CD4-positive, alpha-beta memory T cell (primary cell): ENCODE measurements at regions not wholly inside any gene's neighbourhood (a gene's known extent, or its start where the extent isn't known, plus 50 kb on each side); places are given as distances from the start of the nearest gene placed in this dataset.

ENCODE experiments used
- CTCF ChIA-PET: fragments of 350-600 bp; sonication (Branson Sonifier 250); formaldehyde crosslinking; loops from one replicate; lab custom pipeline; 2021; ENCODE audit warnings: inconsistent platforms; ENCODE audit not compliant: partially characterized antibody; lab: Charles Lee
- POLR2A ChIA-PET: fragments of 350-600 bp; sonication (Branson Sonifier 250); formaldehyde crosslinking; loops from one replicate; lab custom pipeline; 2021; ENCODE audit not compliant: partially characterized antibody; lab: Charles Lee
- DNase-seq, 5 donors: peaks; one replicate each; pipeline versions ENCODE4 v3.0.0 to v3.0.0-alpha.2; 2020 to 2022; ENCODE audit warnings: mixed read lengths in 1 of 5
- H3K27ac ChIP-seq: one replicate; pipeline ENCODE4 v1.7.0; 2013; ENCODE audit warnings: low read depth, low read length
- H3K27me3 ChIP-seq: 2 replicates; pipeline ENCODE4 v1.7.0; 2013; ENCODE audit warnings: mild to moderate bottlenecking, low read length, moderate library complexity; ENCODE audit not compliant: insufficient read depth
- H3K36me3 ChIP-seq: 2 replicates; pipeline ENCODE4 v1.7.0; 2013; ENCODE audit warnings: mild to moderate bottlenecking, low read length, moderate library complexity; ENCODE audit not compliant: insufficient read depth
- H3K4me1 ChIP-seq: 2 replicates; pipeline ENCODE4 v1.7.0; 2013; ENCODE audit warnings: mild to moderate bottlenecking, low read length, moderate library complexity; ENCODE audit not compliant: insufficient read depth
- H3K4me3 ChIP-seq, 2 donors: one replicate each; pipeline ENCODE4 v1.7.0; 2013; ENCODE audit warnings: low read length in 2 of 2, mild to moderate bottlenecking in 1 of 2
- H3K9me3 ChIP-seq, 2 donors: one replicate each; pipeline ENCODE4 v1.7.0; 2013; ENCODE audit warnings: low read length in 2 of 2, control low read depth in 1 of 2; ENCODE audit not compliant: control insufficient read depth in 1 of 2
- H3K27ac Mint-ChIP-seq, 7 donors: one replicate each; pipeline ENCODE4 v1.8.0; 2020 to 2021; ENCODE audit warnings: mixed read lengths in 7 of 7, mild to moderate bottlenecking in 6 of 7, inconsistent platforms in 3 of 7, moderate library complexity in 3 of 7
- H3K27me3 Mint-ChIP-seq, 2 donors: one replicate each; pipeline ENCODE4 v1.8.0; 2020 to 2021; ENCODE audit warnings: mixed read lengths in 2 of 2
- H3K36me3 Mint-ChIP-seq, 2 donors: one replicate each; pipeline ENCODE4 v1.8.0; 2020 to 2021; ENCODE audit warnings: mixed read lengths in 2 of 2, inconsistent platforms in 1 of 2, mild to moderate bottlenecking in 1 of 2
- H3K4me1 Mint-ChIP-seq, 4 donors: one replicate each; pipeline ENCODE4 v1.8.0; 2020 to 2021; ENCODE audit warnings: mixed read lengths in 4 of 4, mild to moderate bottlenecking in 1 of 4
- H3K4me3 Mint-ChIP-seq, 8 donors: one replicate each; pipeline ENCODE4 v1.8.0; 2020 to 2021; ENCODE audit warnings: mixed read lengths in 8 of 8, mild to moderate bottlenecking in 7 of 8, moderate library complexity in 6 of 8, inconsistent platforms in 3 of 8
- H3K9me3 Mint-ChIP-seq, 8 donors: one replicate each; pipeline ENCODE4 v1.8.0; 2020 to 2021; ENCODE audit warnings: mixed read lengths in 8 of 8, mild to moderate bottlenecking in 5 of 8, inconsistent platforms in 3 of 8, moderate library complexity in 1 of 8
- intact Hi-C: fragments of 100-400 bp; cut with micrococcal nuclease; formaldehyde crosslinking; loops from one replicate; pipeline ENCODE4 v1.15.1; 2023

GRCh38 chr4:136476753-136477152, 1055.5 kb downstream of the PCDH18 start:
- DNase-seq: no peak
- H3K36me3 Mint-ChIP-seq: no peaks in the 10 kb centered on the region
- Histone ChIP-seq H3K4me3 (no peak overlapping the region), H3K36me3 (no peaks in the 10 kb centered on the region), H3K27me3 (no peaks in the 10 kb centered on the region), H3K4me1 (no peaks in the 10 kb centered on the region), H3K27ac (no peak overlapping the region), H3K9me3 (no peaks in the 10 kb centered on the region)
- H3K9me3 Mint-ChIP-seq: peaks cover 0 to 5% (median 1%) of the 10 kb centered on the region in 8 donors
- no peaks in the 10 kb centered on the region for H3K4me1 Mint-ChIP-seq
- intact Hi-C loops: no loop called here
- CTCF ChIA-PET: no interaction called here
- H3K4me3 Mint-ChIP-seq: no peak overlapping the region
- H3K27ac Mint-ChIP-seq: no peak overlapping the region
- no peaks in the 10 kb centered on the region for H3K27me3 Mint-ChIP-seq
- POLR2A ChIA-PET: no interaction called here

GRCh38 chr4:136471051-136471450, 1061.2 kb downstream of the PCDH18 start:
- POLR2A ChIA-PET: no interaction called here

GRCh38 chr4:136465691-136466090, 1066.6 kb downstream of the PCDH18 start:
- H3K4me1 ChIP-seq: no peaks in the 10 kb centered on the region
- Mint-ChIP-seq H3K27ac (no peak overlapping the region), H3K36me3 (no peaks in the 10 kb centered on the region), H3K4me3 (no peak overlapping the region), H3K4me1 (no peaks in the 10 kb centered on the region), H3K27me3 (no peaks in the 10 kb centered on the region), H3K9me3 (peaks cover 0 to 9% (median 6%) of the 10 kb centered on the region in 8 donors)
- H3K9me3 ChIP-seq: no peaks in the 10 kb centered on the region
- DNase-seq: no peak
- intact Hi-C loops: no loop called here
- no peak overlapping the region for H3K27ac ChIP-seq
- CTCF ChIA-PET: no interaction called here
- H3K27me3 ChIP-seq: no peaks in the 10 kb centered on the region
- no peaks in the 10 kb centered on the region for H3K36me3 ChIP-seq
- no peak overlapping the region for H3K4me3 ChIP-seq
- POLR2A ChIA-PET: no interaction called here

More at GRCh38 chr4:136471051-136471450, 1061.2 kb downstream of the PCDH18 start:
- intact Hi-C loops: no loop called here
- Histone ChIP-seq H3K27ac (no peak overlapping the region), H3K27me3 (no peaks in the 10 kb centered on the region), H3K9me3 (no peaks in the 10 kb centered on the region), H3K36me3 (no peaks in the 10 kb centered on the region), H3K4me3 (no peak overlapping the region), H3K4me1 (no peaks in the 10 kb centered on the region)
- Mint-ChIP-seq H3K4me3 (no peak overlapping the region), H3K9me3 (peaks cover 0 to 11% (median 4%) of the 10 kb centered on the region in 8 donors), H3K4me1 (no peaks in the 10 kb centered on the region), H3K36me3 (no peaks in the 10 kb centered on the region), H3K27ac (no peak overlapping the region), H3K27me3 (no peaks in the 10 kb centered on the region)
- CTCF ChIA-PET: no interaction called here
- no peak for DNase-seq

- Mint-ChIP-seq H3K4me1 (no peaks in the 10 kb centered on the region), H3K36me3 (no peaks in the 10 kb centered on the region), H3K27ac (no peak overlapping the region), H3K27me3 (no peaks in the 10 kb centered on the region), H3K9me3 (peaks cover 0 to 7% (median 3%) of the 10 kb centered on the region in 8 donors), H3K4me3 (no peak overlapping the region)
- H3K27ac ChIP-seq: no peak overlapping the region
- ChIA-PET POLR2A (no interaction called here), CTCF (no interaction called here)
- no peaks in the 10 kb centered on the region for H3K9me3 ChIP-seq
- no peaks in the 10 kb centered on the region for H3K36me3 ChIP-seq
- no peak overlapping the region for H3K4me3 ChIP-seq
- no peak for DNase-seq
- no peaks in the 10 kb centered on the region for H3K27me3 ChIP-seq
- intact Hi-C loops: no loop called here
- H3K4me1 ChIP-seq: no peaks in the 10 kb centered on the region
These were observed 1068.4 kb downstream of the PCDH18 start for GRCh38 chr4:136463941-136464340.

- H3K27me3 Mint-ChIP-seq: no peaks in the 10 kb centered on the region
- no peaks in the 10 kb centered on the region for H3K4me1 Mint-ChIP-seq
- no peaks in the 10 kb centered on the region for H3K36me3 Mint-ChIP-seq
- no peak overlapping the region for H3K4me3 ChIP-seq
- no peak overlapping the region for H3K4me3 Mint-ChIP-seq
- H3K27me3 ChIP-seq: no peaks in the 10 kb centered on the region
- DNase-seq: no peak
- H3K4me1 ChIP-seq: no peaks in the 10 kb centered on the region
- CTCF ChIA-PET: no interaction called here
- POLR2A ChIA-PET: no interaction called here
- H3K9me3 Mint-ChIP-seq: peaks cover 0 to 7% (median 4%) of the 10 kb centered on the region in 8 donors
- H3K27ac Mint-ChIP-seq: no peak overlapping the region
- no peaks in the 10 kb centered on the region for H3K9me3 ChIP-seq
- intact Hi-C loops: no loop called here
- no peaks in the 10 kb centered on the region for H3K36me3 ChIP-seq
- H3K27ac ChIP-seq: no peak overlapping the region
These were observed 1070.8 kb downstream of the PCDH18 start for GRCh38 chr4:136461533-136461932.

- Mint-ChIP-seq H3K27me3 (no peaks in the 10 kb centered on the region), H3K27ac (no peak overlapping the region), H3K36me3 (no peaks in the 10 kb centered on the region), H3K4me1 (no peaks in the 10 kb centered on the region), H3K4me3 (no peak overlapping the region), H3K9me3 (peaks cover 0 to 13% (median 3%) of the 10 kb centered on the region in 8 donors)
- intact Hi-C loops: no loop called here
- no peak for DNase-seq
- H3K4me1 ChIP-seq: no peaks in the 10 kb centered on the region
- H3K4me3 ChIP-seq: no peak overlapping the region
- no peaks in the 10 kb centered on the region for H3K9me3 ChIP-seq
- CTCF ChIA-PET: interaction anchor here (1.3 kb wide), 1 partner anchor 15 kb away, joined by 3 read pairs; no protein-coding TSS in a partner anchor
- no peak overlapping the region for H3K27ac ChIP-seq
- H3K27me3 ChIP-seq: no peaks in the 10 kb centered on the region
- POLR2A ChIA-PET: no interaction called here
- no peaks in the 10 kb centered on the region for H3K36me3 ChIP-seq
These were observed 1074.0 kb downstream of the PCDH18 start for GRCh38 chr4:136458326-136458725.

GRCh38 chr4:136457577-136457976, 1074.7 kb downstream of the PCDH18 start:
- peaks cover 0 to 18% (median 4%) of the 10 kb centered on the region in 8 donors for H3K9me3 Mint-ChIP-seq
- POLR2A ChIA-PET: no interaction called here
- H3K36me3 Mint-ChIP-seq: no peaks in the 10 kb centered on the region
- Histone ChIP-seq H3K9me3 (no peaks in the 10 kb centered on the region), H3K4me1 (no peaks in the 10 kb centered on the region), H3K27me3 (no peaks in the 10 kb centered on the region), H3K4me3 (no peak overlapping the region), H3K27ac (no peak overlapping the region), H3K36me3 (no peaks in the 10 kb centered on the region)
- no peak overlapping the region for H3K4me3 Mint-ChIP-seq
- CTCF ChIA-PET: interaction anchor here (1.3 kb wide), 1 partner anchor 15 kb away, joined by 3 read pairs; no protein-coding TSS in a partner anchor
- intact Hi-C loops: no loop called here
- H3K27me3 Mint-ChIP-seq: no peaks in the 10 kb centered on the region
- no peak for DNase-seq
- H3K27ac Mint-ChIP-seq: no peak overlapping the region
- no peaks in the 10 kb centered on the region for H3K4me1 Mint-ChIP-seq

GRCh38 chr4:136457004-136457403, 1075.3 kb downstream of the PCDH18 start:
- DNase-seq: no peak
- Histone ChIP-seq H3K36me3 (no peaks in the 10 kb centered on the region), H3K4me1 (no peaks in the 10 kb centered on the region), H3K4me3 (no peak overlapping the region), H3K27ac (no peak overlapping the region), H3K9me3 (no peaks in the 10 kb centered on the region), H3K27me3 (no peaks in the 10 kb centered on the region)
- H3K36me3 Mint-ChIP-seq: no peaks in the 10 kb centered on the region
- peaks cover 0 to 16% (median 5%) of the 10 kb centered on the region in 8 donors for H3K9me3 Mint-ChIP-seq
- ChIA-PET CTCF (interaction anchor here (1.3 kb wide), 1 partner anchor 14 kb away, joined by 3 read pairs; no protein-coding TSS in a partner anchor), POLR2A (no interaction called here)
- no peaks in the 10 kb centered on the region for H3K4me1 Mint-ChIP-seq
- no peaks in the 10 kb centered on the region for H3K27me3 Mint-ChIP-seq
- H3K4me3 Mint-ChIP-seq: no peak overlapping the region
- no peak overlapping the region for H3K27ac Mint-ChIP-seq
- intact Hi-C loops: no loop called here
